C4-2B (cell line): ENCODE measurements at regions not wholly inside any gene's neighbourhood (a gene's known extent, or its start where the extent isn't known, plus 50 kb on each side); places are given as distances from the start of the nearest gene placed in this dataset.
"Not testable (repeated sequence)": the region's sequence is repeated elsewhere in the genome, so short reads cannot be mapped to it uniquely, and the experiment has no call there.

Experiments
- CTCF ChIP-seq: fragments of 450-650 bp; conservative IDR thresholded peaks from 2 replicates; pipeline ENCODE4 v1.5.1; 2017; ENCODE audit warnings: mild to moderate bottlenecking
- ZFX ChIP-seq: fragments of 450-650 bp; IDR thresholded peaks from 2 replicates; pipeline ENCODE4 v1.6.1; 2017

GRCh38 chr10:53338199-53338598 is 565.6 kb upstream of the MBL2 start:
- not testable (repeated sequence) for TF ChIP-seq CTCF, ZFX
